Esophagus mucosa (tissue), 1 donor: ENCODE measurements at regions not wholly inside any gene's neighbourhood (a gene's known extent, or its start where the extent isn't known, plus 50 kb on each side); places are given as distances from the start of the nearest gene placed in this dataset.

ENCODE experiments used
- ATAC-seq: fragments of 200-7000 bp; cut with Tn5 transposase; one replicate; pipeline ENCODE4 v1.9.1; 2020
- donor health status: DM: yes; HTN: yes; CAD: no.

DNA sequence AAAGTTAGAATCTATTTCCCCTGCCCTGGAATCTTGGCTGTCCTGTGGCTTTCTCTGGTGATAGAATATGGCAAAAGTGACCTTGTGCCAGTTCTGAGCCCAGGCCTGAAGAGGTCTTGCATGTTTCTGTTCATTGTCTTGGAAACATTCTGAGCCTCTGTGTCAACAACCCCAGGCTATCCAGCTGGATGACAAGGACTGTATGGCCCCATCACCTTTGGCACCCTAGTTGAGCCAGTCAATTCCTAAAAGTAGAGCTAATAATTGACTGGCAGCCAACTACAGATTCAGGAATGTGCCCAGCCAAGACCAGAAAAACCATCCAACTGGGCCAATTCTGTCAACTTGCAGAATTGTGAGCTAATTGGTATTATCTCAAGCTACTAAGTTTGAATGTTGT is 514.1 kb upstream of the LARGE1 start:
- ATAC-seq = no peak

DNA sequence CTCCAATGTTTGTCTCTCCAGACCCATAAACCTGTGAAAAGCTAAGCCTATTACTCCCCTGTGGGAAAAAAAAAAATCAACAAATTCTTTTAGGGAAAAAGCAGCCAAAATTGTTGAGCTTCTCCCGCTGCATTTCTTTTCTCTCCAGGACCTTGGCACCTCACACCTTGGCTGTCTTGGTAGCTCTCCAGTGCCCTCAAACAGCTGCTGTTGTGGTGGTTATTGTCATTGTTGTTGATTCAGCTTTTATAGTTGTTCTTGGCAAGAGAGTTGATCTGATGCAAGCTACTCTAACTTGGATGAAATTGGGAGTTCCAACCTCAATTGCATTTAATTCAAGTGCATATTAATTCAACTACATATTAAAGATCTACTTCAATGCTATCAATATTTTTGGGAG is 516.9 kb upstream of the LARGE1 start:
- no peak for ATAC-seq

DNA sequence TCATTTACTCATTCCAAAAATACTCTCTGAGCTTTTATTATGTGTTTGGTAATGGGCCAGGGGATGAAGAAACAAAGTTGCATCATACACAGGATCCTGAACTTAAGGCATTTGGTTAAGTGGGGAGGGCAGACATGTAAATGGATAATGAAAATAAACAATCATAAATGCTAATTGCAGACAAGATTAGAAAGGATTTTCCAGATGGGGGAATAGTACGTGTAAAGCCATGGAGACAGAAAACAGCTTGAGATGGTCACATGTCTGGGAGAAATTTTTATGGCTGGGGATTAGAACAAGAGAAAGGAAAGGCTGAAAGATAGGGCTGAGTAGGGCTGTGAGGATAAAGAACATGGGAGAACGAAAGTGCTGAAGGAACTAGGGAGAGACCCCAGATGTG is 534.3 kb upstream of the LARGE1 start:
- no peak for ATAC-seq

- ATAC-seq = no peak
Measured at GRCh38 chr22:34462795-34463194, 542.5 kb upstream of the LARGE1 start.

- ATAC-seq = no peak
Measured at GRCh38 chr22:34475886-34476285, 555.6 kb upstream of the LARGE1 start.

GRCh38 chr22:34476762-34477161 is 556.5 kb upstream of the LARGE1 start:
- no peak for ATAC-seq

- ATAC-seq = no peak
Measured at GRCh38 chr22:34481090-34481489, 560.8 kb upstream of the LARGE1 start.

DNA sequence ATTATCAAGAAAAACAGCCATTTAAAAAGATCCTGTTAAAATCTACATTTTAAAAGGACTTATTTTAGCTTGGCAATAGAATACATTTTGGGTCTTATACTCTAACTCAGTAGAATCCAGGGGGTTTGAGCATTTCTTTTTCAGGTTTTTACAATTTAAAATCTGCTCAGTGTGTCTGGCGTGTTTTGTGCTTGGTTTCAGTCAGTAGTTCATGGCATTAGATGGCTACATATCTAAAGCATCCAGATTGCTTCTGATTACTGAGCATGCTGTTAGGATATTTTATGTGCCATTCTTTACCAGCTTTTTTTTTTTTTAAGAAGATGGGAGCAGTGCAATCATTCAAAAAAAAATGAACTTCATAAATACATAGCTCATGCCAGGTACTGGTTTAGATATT is 566.1 kb upstream of the LARGE1 start:
- no peak for ATAC-seq

DNA sequence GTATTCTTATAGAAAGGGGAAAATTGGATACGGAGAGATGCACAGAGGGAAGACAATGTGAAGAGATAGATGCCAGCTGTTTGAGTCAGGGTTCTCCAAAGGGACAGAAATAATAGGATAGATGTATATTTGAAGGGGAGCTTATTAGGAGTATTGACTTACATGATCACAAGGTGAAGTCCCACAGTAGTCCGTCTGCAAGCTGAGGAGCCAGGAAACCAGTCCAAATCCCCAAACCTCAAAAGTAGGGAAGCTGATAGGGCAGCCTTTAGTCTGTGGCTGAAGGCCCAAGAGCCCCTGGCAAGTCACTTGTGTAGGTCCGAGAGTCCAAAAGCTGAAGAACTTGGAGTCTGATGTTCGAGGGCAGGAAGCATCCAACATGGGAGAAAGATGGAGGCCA is 569.6 kb upstream of the LARGE1 start:
- no peak for ATAC-seq

DNA sequence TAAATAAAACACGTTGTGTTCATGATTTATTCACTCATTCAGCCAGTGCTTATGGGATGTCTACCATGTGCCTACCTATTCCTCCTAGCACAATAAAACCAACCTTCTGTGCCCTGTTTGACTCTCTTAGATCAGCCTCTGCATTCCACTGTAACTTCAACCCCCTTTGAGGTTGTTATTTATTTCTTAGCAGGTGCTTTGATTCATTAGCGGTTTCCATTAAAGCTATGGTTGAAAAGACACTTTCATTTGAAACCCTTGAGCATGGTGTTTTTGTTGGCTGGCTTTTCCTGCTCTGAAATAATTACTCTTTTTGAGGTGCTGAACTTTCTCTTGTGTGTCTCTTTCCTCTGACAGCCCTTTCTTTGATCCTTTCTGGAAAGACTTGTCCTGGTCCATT is 570.6 kb upstream of the LARGE1 start:
- ATAC-seq = no peak

DNA sequence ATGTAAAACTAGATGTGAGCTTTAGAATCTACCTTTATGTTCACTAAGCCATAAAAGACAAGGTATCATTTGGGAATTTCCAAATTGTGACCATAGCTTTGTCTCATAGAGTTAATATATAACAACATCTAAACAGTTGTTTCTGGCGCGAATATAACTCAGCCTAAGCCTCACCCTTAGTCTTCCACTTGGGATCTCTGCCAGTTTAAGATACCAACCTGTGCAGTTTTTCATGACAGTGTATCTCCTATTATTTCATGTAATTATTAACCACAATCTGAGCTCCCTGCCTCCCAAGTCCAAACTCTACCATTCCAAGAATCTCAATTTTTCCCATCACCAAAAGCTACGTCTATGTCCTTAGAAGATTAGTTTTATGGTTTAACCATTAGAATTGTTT is 572.5 kb upstream of the ISX start:
- ATAC-seq = no peak

- no peak for ATAC-seq
Measured at GRCh38 chr22:34501366-34501965, 564.5 kb upstream of the ISX start.

- peak; percentile 72 for ATAC-seq
Measured at GRCh38 chr22:34502821-34503220, 563.1 kb upstream of the ISX start.

- no peak for ATAC-seq
Measured at GRCh38 chr22:34508797-34509196, 557.2 kb upstream of the ISX start.

DNA sequence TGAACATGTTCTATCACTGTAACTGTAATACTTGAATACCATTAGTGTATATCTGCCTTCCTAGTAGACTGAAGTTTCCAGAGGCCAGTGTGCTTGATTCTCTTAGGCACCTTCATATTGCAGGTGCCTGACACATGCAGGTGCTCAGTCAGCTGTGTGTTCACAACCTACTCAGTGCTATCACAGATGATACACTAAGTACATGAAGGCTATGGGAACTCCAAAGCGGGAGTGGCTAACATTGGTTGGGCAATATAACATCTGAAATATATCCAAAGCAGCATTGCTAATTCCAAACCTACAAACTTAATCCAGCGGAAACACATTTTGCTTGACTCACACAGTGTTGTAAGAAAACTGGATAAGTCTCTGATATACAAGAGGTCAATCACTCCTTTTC is 539.3 kb upstream of the ISX start:
- peak; percentile 91 for ATAC-seq

DNA sequence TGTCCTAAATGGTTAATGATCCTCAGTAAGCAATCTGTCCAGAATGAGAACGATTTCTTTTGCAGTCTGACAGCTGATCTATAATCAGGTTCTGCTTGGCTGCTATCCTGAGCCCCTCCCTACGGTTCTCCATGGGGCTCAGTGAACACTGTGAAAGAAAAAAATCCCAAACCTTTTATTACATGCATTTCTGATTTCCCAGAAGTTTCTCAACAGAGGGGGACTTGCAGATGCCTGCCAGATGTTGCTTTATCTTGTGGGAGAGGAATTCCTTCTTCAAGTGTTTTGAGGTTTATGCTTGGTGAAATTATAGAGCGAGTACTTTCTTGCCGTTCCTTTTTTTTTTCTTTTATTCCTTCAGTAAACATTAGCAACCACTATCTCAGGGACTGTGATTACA is 531.9 kb upstream of the ISX start:
- no peak for ATAC-seq

- peak; percentile 49 for ATAC-seq
Measured at GRCh38 chr22:34567367-34567766, 498.6 kb upstream of the ISX start.

GRCh38 chr22:34570408-34570807 is 495.6 kb upstream of the ISX start:
- no peak for ATAC-seq

DNA sequence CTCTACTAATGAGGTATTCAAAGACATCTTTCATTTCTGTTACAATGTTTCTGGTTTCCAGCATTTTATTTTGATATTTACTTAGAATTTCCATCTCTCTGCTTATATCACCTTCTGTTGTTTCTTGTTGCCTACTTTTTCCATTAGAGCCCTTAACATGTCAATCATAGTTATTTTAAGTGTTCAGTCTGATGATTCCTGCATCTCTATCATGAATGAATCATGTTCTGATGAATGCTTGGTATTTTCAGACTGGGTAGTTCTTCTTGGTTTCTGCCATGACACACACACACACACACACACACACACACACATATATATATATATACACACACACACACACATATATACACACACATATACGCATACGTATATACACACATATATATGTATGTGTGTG is 486.4 kb upstream of the ISX start:
- ATAC-seq = no peak

DNA sequence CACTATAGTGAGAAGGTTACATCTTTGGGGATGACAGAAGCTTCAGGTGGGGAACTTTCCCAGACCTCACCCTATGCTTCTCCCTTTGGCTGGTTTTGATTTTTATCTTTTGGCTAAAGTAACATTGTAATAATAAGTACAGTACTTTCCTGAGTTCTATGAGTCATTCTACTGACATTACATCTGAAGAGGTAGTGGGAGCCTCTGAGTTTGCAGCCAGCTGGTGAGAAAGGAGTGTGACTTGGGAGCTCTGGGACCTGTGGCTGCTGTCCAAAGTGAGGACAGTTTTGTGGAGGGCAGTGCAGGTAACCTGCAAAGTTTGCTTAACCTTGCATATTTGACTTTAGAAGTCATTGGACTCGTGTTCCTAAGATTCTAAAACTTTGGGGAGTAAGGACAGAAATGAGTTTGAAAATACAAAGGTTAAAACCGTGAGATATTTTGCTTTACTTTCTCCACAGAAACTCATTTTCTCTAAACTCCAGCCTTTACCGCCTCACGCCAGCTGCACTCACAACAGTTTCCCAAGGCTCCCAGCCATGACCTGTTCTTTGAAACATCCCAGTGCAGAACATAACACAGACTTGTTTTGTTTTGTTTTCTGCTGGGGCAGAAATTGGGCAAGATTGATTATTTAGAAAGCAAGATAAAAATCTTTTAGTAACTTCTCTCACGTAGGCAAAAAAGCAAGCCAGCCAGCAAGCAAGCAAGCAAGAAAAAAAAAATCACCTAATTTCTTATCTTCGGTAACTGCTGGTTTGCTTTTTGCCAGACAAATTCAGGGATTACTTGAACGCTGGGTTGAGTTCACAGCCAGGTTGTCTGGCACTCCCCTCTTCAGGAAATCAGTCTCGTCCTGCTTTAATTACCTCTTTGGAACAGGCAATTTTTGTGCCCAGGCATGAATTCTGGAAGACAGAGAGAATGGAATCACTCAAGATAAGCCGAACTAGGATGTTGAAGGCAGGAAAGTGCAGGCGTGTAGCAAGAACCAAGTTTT is 478.3 kb upstream of the ISX start:
- peak; percentile 43 for ATAC-seq

- ATAC-seq = no peak
Measured at GRCh38 chr22:34588871-34589545, 476.9 kb upstream of the ISX start.

DNA sequence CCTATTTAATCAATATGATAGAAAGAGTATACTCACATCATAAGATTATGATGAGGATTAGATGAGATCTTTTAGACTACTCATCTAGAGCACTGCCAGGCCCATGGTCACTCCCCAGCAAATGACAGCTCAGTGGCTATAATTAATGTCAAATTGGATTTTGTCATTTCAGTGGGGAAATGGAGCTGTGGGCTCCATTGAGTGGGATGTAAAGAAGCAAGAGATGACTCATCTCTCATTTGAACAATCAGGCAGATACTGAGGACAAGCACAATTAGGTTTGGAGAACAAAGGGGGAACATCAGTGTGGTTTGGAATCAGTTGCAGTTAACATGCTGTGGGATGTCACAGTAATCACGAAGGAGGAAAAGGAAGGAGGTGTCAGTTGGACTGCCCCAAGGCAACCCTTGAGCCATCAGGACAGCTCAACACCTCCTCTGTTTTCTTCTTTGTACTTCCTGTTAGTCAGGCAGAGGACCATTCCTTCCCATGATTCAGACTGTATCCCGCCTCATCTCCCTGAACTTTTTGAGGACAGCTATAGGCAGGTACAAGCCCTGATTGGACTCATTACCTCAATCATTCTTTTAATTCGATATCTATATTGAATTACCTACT is 473.7 kb upstream of the ISX start:
- ATAC-seq = no peak

DNA sequence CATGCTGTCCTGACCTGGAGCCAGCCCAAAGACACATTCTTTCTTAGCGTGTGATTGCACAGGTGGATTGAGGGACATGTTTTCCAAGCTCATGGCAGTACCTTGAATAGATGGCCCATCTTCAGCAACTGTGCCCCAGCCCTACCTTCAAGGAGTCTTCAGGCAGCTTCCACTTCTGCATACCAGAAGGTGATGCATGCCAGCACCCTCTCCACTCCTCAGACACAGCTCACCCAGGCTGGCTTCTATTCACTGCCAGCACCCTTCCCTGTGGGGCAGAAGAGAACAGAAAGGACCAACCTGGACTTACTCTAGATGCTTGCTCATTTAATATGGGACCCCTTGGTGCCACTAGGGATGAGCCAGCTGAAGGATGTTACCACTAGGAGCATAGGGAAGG is 466.4 kb upstream of the ISX start:
- ATAC-seq = no peak
